Endothelial cell of umbilical vein (primary cell): ENCODE measurements at regions not wholly inside any gene's neighbourhood (a gene's known extent, or its start where the extent isn't known, plus 50 kb on each side); places are given as distances from the start of the nearest gene placed in this dataset.

ENCODE experiments used
- BruUV-seq: library from RNA; stranded (reverse); fragments of 400-500 nt; replicated peaks from 2 replicates; lab custom pipeline; 2021; lab: Mats Ljungman, UMichigan
- CTCF ChIA-PET: fragments of 300-600, 350-600 bp; sonication (Branson Sonifier 250); formaldehyde crosslinking; loops from one replicate; lab custom pipeline; 2021; ENCODE audit warnings: antibody characterized with exemption, inconsistent platforms; lab: Charles Lee
- POLR2A ChIA-PET: fragments of 300-600, 350-600 bp; sonication (Branson Sonifier 250); formaldehyde crosslinking; loops from one replicate; lab custom pipeline; 2021; ENCODE audit warnings: antibody characterized with exemption, inconsistent platforms; lab: Charles Lee
- DNase-seq: peaks from one replicate; pipeline ENCODE4 v3.0.0-alpha.2; 2011; ENCODE audit warnings: low read depth, low spot score
- FAIRE-seq: peaks from 2 replicates; lab custom pipeline; 2011; peaks lifted over from hg19 to GRCh38; lab: Jason Lieb, UNC
- H2AFZ ChIP-seq: 2 replicates; pipeline ENCODE4 v1.6.0; 2012; ENCODE audit warnings: low read depth, low read length, control low read depth, inconsistent platforms
- H3K27ac ChIP-seq: 2 replicates; pipeline ENCODE4 v1.5.1; 2011; ENCODE audit warnings: low read depth, mild to moderate bottlenecking, control low read depth, low read length, moderate library complexity; ENCODE audit not compliant: insufficient read depth
- H3K27me3 ChIP-seq, 2 experiments: 2 replicates each; pipeline versions ENCODE4 v1.6.0 to v1.6.1; 2011; ENCODE audit warnings: low read length in 2 of 2, mixed read lengths in 1 of 2; ENCODE audit not compliant: control insufficient read depth in 2 of 2, insufficient read depth in 2 of 2
- H3K36me3 ChIP-seq, 2 experiments: 2 replicates in 1 of 2; 3 replicates in 1 of 2; pipeline ENCODE4 v1.5.1; 2011; ENCODE audit warnings: low read length in 2 of 2, mild to moderate bottlenecking in 1 of 2, moderate library complexity in 1 of 2; ENCODE audit not compliant: control insufficient read depth in 2 of 2, insufficient read depth in 2 of 2; ENCODE audit errors: extremely low read depth in 1 of 2
- H3K4me1 ChIP-seq: 3 replicates; pipeline ENCODE4 v1.5.1; 2011; ENCODE audit warnings: mild to moderate bottlenecking, low read length; ENCODE audit not compliant: control insufficient read depth, insufficient read depth; ENCODE audit errors: extremely low read depth
- H3K4me2 ChIP-seq: 2 replicates; pipeline ENCODE4 v1.6.1; 2011; ENCODE audit warnings: low read length, control low read depth, mixed read lengths; ENCODE audit not compliant: insufficient read depth
- H3K4me3 ChIP-seq, 3 experiments: fragments of 200-600 bp in 1 of 3; sonication (generic), shearing (Covaris generic) in 1 of 3; replicated peaks in 1 of 3; 2 replicates each; pipeline ENCODE4 v1.5.1; 2011 to 2016; ENCODE audit warnings: control low read depth in 3 of 3, low read length in 3 of 3, mild to moderate bottlenecking in 2 of 3, inconsistent platforms in 1 of 3, low read depth in 1 of 3, moderate library complexity in 1 of 3; ENCODE audit not compliant: insufficient read depth in 1 of 3
- H3K79me2 ChIP-seq: 2 replicates; pipeline ENCODE4 v1.6.0; 2012; ENCODE audit warnings: low read length, inconsistent platforms; ENCODE audit not compliant: control insufficient read depth, insufficient read depth
- H3K9ac ChIP-seq: replicated peaks from 2 replicates; pipeline ENCODE3; 2011; ENCODE audit warnings: low read length, control low read depth; ENCODE audit not compliant: insufficient read depth; ENCODE audit errors: extremely low read depth
- H3K9me1 ChIP-seq: replicated peaks from 3 replicates; pipeline ENCODE4 v1.6.0; 2011; ENCODE audit warnings: mild to moderate bottlenecking, low read length; ENCODE audit not compliant: control insufficient read depth, insufficient read depth; ENCODE audit errors: extremely low read depth
- H3K9me3 ChIP-seq: replicated peaks from 2 replicates; pipeline ENCODE4 v1.5.1; 2012; ENCODE audit warnings: low read length, inconsistent platforms; ENCODE audit not compliant: control insufficient read depth, insufficient read depth
- H4K20me1 ChIP-seq: replicated peaks from 2 replicates; pipeline ENCODE3; 2011; ENCODE audit warnings: mild to moderate bottlenecking, low read length; ENCODE audit not compliant: control insufficient read depth, insufficient read depth; ENCODE audit errors: extremely low read depth
- EZH2 ChIP-seq: IDR thresholded peaks from 2 replicates; pipeline ENCODE4 v1.6.1; 2012; ENCODE audit warnings: borderline replicate concordance, low read depth, mild to moderate bottlenecking, moderate library complexity, low read length, inconsistent platforms; ENCODE audit not compliant: severe bottlenecking
- FOS ChIP-seq: IDR thresholded peaks from 2 replicates; pipeline ENCODE4 v1.6.1; 2011; ENCODE audit warnings: mild to moderate bottlenecking, low read length, moderate library complexity, borderline replicate concordance; ENCODE audit not compliant: insufficient read depth
- GATA2 ChIP-seq: IDR thresholded peaks from 2 replicates; pipeline ENCODE4 v1.7.0; 2011; ENCODE audit warnings: low read depth, mild to moderate bottlenecking, moderate library complexity, mixed read lengths, low read length; ENCODE audit not compliant: insufficient read length, insufficient read depth
- JUN ChIP-seq: IDR thresholded peaks from 2 replicates; pipeline ENCODE4 v1.6.1; 2011; ENCODE audit warnings: borderline replicate concordance, low read depth; ENCODE audit not compliant: insufficient read length, insufficient read depth
- MYC ChIP-seq: IDR thresholded peaks from one replicate; pipeline ENCODE4 v1.6.1; 2011; ENCODE audit warnings: mild to moderate bottlenecking, low read depth, low read length
- POLR2A ChIP-seq: IDR thresholded peaks from 2 replicates; pipeline ENCODE4 v1.6.1; 2012; ENCODE audit warnings: low read depth, mild to moderate bottlenecking, control low read depth, low read length
- POLR2AphosphoS5 ChIP-seq: IDR thresholded peaks from 2 replicates; pipeline ENCODE4 v1.6.1; 2012; ENCODE audit warnings: low read depth, mild to moderate bottlenecking, control low read depth, low read length, moderate library complexity; ENCODE audit not compliant: insufficient read depth
- dilution Hi-C: fragments of 300-500 bp; cut with MboI; formaldehyde crosslinking; loops from one replicate; pipeline ENCODE4 v1.15.0; 2019; ENCODE audit warnings: low sequenced_read_pairs; ENCODE audit not compliant: extremely low pct_ligation_motif_present
- intact Hi-C: fragments of 100-400 bp; cut with micrococcal nuclease; formaldehyde crosslinking; loops from one replicate; pipeline ENCODE4 v1.10.0; 2022
- TF ChIP-seq, protein P1 (sequence below): IDR thresholded peaks from 2 replicates; pipeline ENCODE4 v1.6.1; 2011; ENCODE audit not compliant: insufficient read depth, insufficient read length
- TF ChIP-seq, protein P2 (sequence below), 2 donors: IDR thresholded peaks; 1 replicate in 1 of 2; 2 replicates in 1 of 2; pipeline ENCODE4 v1.5.1; 2011; ENCODE audit warnings: low read length in 2 of 2, mild to moderate bottlenecking in 2 of 2, moderate library complexity in 2 of 2, control low read depth in 1 of 2, inconsistent platforms in 1 of 2, low read depth in 1 of 2; ENCODE audit not compliant: insufficient read depth in 1 of 2; ENCODE audit errors: extremely low read depth in 1 of 2

DNA sequence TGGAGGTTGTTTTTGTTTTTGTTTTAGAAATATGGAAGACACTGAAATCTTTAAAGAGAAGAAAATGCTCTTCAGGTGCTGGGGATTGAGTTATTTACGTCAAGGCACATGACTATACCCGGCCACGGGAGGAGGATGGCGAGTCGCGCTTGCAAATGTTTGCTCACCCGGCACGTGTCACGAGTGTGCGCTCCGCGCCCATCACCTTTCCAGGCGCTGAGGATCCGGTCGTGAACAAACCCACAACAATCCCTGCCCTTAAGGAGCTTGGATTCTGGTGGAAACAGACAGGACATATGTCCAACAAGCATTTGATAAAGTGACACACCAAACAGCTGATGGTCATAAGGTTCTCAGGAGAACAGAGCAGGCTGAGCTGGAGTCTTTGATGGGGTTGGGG is 715.5 kb downstream of the BRD1 start:
- CTCF ChIA-PET, result no interaction called here

More for the DNA sequence above, 715.5 kb downstream of the BRD1 start:
- Histone ChIP-seq H4K20me1 (no peaks in the 10 kb centered on the region), H3K79me2 (no peaks in the 10 kb centered on the region), H3K9me1 (no peaks in the 10 kb centered on the region), H3K4me2 (no peak overlapping the region), H3K27me3 (no peaks in the 10 kb centered on the region), H3K36me3 (no peaks in the 10 kb centered on the region), H3K9ac (no peak overlapping the region), H3K27ac (no peak overlapping the region), H3K4me3 (no peak overlapping the region), H2AFZ (no peak overlapping the region), H3K4me1 (no peaks in the 10 kb centered on the region), H3K9me3 (peaks cover 3% of the 10 kb centered on the region)
- no TSS peak for BruUV-seq
- dilution Hi-C loops (no loop called here), intact Hi-C loops (no loop called here)
- DNase-seq (no peak), FAIRE-seq (no peak)
- POLR2A ChIA-PET, result no interaction called here
- TF ChIP-seq, protein P1, sequence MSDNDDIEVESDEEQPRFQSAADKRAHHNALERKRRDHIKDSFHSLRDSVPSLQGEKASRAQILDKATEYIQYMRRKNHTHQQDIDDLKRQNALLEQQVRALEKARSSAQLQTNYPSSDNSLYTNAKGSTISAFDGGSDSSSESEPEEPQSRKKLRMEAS, result no peak
- no peak for TF ChIP-seq FOS
- TF ChIP-seq POLR2AphosphoS5, result no peak
- TF ChIP-seq JUN, result no peak
- no peak for TF ChIP-seq EZH2
- no peak for TF ChIP-seq GATA2
- TF ChIP-seq, protein P2, sequence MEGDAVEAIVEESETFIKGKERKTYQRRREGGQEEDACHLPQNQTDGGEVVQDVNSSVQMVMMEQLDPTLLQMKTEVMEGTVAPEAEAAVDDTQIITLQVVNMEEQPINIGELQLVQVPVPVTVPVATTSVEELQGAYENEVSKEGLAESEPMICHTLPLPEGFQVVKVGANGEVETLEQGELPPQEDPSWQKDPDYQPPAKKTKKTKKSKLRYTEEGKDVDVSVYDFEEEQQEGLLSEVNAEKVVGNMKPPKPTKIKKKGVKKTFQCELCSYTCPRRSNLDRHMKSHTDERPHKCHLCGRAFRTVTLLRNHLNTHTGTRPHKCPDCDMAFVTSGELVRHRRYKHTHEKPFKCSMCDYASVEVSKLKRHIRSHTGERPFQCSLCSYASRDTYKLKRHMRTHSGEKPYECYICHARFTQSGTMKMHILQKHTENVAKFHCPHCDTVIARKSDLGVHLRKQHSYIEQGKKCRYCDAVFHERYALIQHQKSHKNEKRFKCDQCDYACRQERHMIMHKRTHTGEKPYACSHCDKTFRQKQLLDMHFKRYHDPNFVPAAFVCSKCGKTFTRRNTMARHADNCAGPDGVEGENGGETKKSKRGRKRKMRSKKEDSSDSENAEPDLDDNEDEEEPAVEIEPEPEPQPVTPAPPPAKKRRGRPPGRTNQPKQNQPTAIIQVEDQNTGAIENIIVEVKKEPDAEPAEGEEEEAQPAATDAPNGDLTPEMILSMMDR (IDR thresholded peaks at IDR 0.05; ENCODE audit: extremely low read depth in 1 of 2, insufficient read depth in 1 of 2, low read depth in 1 of 2, low read length in 2 of 2), result no peak
- no peak for TF ChIP-seq MYC
- no peak for TF ChIP-seq POLR2A
